ENCODE measurements at regions not wholly inside any gene's neighbourhood (a gene's known extent, or its start where the extent isn't known, plus 50 kb on each side); places are given as distances from the start of the nearest gene placed in this dataset.
"Not testable (repeated sequence)": the region's sequence is repeated elsewhere in the genome, so short reads cannot be mapped to it uniquely, and the experiment has no call there.

DNA sequence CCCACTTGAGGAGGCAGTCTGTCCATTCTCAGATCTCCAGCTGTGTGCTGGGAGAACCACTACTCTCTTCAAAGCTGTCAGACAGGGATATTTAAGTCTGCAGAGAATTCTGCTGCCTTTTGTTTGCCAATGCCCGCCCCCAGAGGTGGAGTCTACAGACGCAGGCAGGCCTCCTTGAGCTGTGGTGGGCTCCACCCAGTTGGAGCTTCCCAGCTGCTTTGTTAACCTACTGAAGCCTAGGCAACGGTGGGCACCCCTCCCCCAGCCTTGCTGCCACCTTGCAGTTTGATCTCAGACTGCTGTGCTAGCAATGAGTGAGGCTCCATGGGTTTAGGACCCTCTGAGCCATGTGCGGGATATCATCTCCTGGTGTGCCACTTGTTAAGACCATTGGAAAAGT is 119.4 kb upstream of the ZNF195 start:
- TF ChIP-seq, protein P1, sequence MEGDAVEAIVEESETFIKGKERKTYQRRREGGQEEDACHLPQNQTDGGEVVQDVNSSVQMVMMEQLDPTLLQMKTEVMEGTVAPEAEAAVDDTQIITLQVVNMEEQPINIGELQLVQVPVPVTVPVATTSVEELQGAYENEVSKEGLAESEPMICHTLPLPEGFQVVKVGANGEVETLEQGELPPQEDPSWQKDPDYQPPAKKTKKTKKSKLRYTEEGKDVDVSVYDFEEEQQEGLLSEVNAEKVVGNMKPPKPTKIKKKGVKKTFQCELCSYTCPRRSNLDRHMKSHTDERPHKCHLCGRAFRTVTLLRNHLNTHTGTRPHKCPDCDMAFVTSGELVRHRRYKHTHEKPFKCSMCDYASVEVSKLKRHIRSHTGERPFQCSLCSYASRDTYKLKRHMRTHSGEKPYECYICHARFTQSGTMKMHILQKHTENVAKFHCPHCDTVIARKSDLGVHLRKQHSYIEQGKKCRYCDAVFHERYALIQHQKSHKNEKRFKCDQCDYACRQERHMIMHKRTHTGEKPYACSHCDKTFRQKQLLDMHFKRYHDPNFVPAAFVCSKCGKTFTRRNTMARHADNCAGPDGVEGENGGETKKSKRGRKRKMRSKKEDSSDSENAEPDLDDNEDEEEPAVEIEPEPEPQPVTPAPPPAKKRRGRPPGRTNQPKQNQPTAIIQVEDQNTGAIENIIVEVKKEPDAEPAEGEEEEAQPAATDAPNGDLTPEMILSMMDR (conservative IDR thresholded peaks at IDR 0.05; ENCODE audit: low read length): not testable (repeated sequence)
- not testable (repeated sequence) for TF ChIP-seq EZH2phosphoT487 (IDR thresholded peaks at IDR 0.05; ENCODE audit: borderline replicate concordance)

All from Loucy (cell line).